ENCODE measurements at regions not wholly inside any gene's neighbourhood (a gene's known extent, or its start where the extent isn't known, plus 50 kb on each side); places are given as distances from the start of the nearest gene placed in this dataset.
"Not testable (repeated sequence)": the region's sequence is repeated elsewhere in the genome, so short reads cannot be mapped to it uniquely, and the experiment has no call there.

GRCh38 chr18:46226461-46226860, 122.3 kb downstream of the HAUS1 start:
- Histone ChIP-seq H3K27ac (ENCODE audit: low read depth, low read length) (peak overlapping the region; percentile 6), H3K79me2 (ENCODE audit: insufficient read depth, low read length) (peaks cover 47% of the 10 kb centered on the region), H3K4me1 (ENCODE audit: insufficient read depth, low read length) (peaks cover 19% of the 10 kb centered on the region), H3K4me3 (ENCODE audit: insufficient read depth, low read length) (no peak overlapping the region), H3K36me3 (ENCODE audit: insufficient read depth, low read length) (no peaks in the 10 kb centered on the region), H4K20me1 (ENCODE audit: insufficient read depth, low read length) (peaks cover 11% of the 10 kb centered on the region), H3K9me3 (ENCODE audit: low read depth, low read length) (no peaks in the 10 kb centered on the region), H3K4me2 (ENCODE audit: insufficient read depth, low read length) (peak overlapping the region; percentile 22), H2AFZ (ENCODE audit: low read length) (no peak overlapping the region), H3K27me3 (ENCODE audit: insufficient read depth, low read length) (no peaks in the 10 kb centered on the region)
- peak; percentile 41 for DNase-seq (ENCODE audit: insufficient read length, low spot score, missing footprints)
- no peak for TF ChIP-seq CTCF (IDR thresholded peaks at IDR 0.05; ENCODE audit: extremely low read depth, low read depth, low read length)

GRCh38 chr18:46229641-46230040, 125.5 kb downstream of the HAUS1 start:
- peaks cover 24% of the 10 kb centered on the region for H3K79me2 ChIP-seq (ENCODE audit: insufficient read depth, low read length)
- H4K20me1 ChIP-seq (ENCODE audit: insufficient read depth, low read length); H3K9me3 ChIP-seq (ENCODE audit: low read depth, low read length); H3K4me2 ChIP-seq (ENCODE audit: insufficient read depth, low read length); H3K27ac ChIP-seq (ENCODE audit: low read depth, low read length); DNase-seq (ENCODE audit: insufficient read length, low spot score, missing footprints); H3K36me3 ChIP-seq (ENCODE audit: insufficient read depth, low read length); H3K27me3 ChIP-seq (ENCODE audit: insufficient read depth, low read length); H2AFZ ChIP-seq (ENCODE audit: low read length); H3K4me3 ChIP-seq (ENCODE audit: insufficient read depth, low read length): not testable (repeated sequence)
- peaks cover 10% of the 10 kb centered on the region for H3K4me1 ChIP-seq (ENCODE audit: insufficient read depth, low read length)

GRCh38 chr18:46236156-46236555, 132.0 kb downstream of the HAUS1 start:
- Histone ChIP-seq H3K36me3 (ENCODE audit: insufficient read depth, low read length) (no peaks in the 10 kb centered on the region), H3K9me3 (ENCODE audit: low read depth, low read length) (no peaks in the 10 kb centered on the region), H3K27me3 (ENCODE audit: insufficient read depth, low read length) (no peaks in the 10 kb centered on the region), H3K4me1 (ENCODE audit: insufficient read depth, low read length) (peaks cover 6% of the 10 kb centered on the region), H3K27ac (ENCODE audit: low read depth, low read length) (no peak overlapping the region), H3K4me3 (ENCODE audit: insufficient read depth, low read length) (no peak overlapping the region), H3K79me2 (ENCODE audit: insufficient read depth, low read length) (peaks cover 27% of the 10 kb centered on the region), H3K4me2 (ENCODE audit: insufficient read depth, low read length) (no peak overlapping the region), H2AFZ (ENCODE audit: low read length) (no peak overlapping the region), H4K20me1 (ENCODE audit: insufficient read depth, low read length) (no peaks in the 10 kb centered on the region)
- DNase-seq (ENCODE audit: insufficient read length, low spot score, missing footprints): no peak
- no peak for TF ChIP-seq CTCF (IDR thresholded peaks at IDR 0.05; ENCODE audit: extremely low read depth, low read depth, low read length)

- no peaks in the 10 kb centered on the region for H3K36me3 ChIP-seq (ENCODE audit: insufficient read depth, low read length)
- no peak for TF ChIP-seq CTCF (IDR thresholded peaks at IDR 0.05; ENCODE audit: extremely low read depth, low read depth, low read length)
- H3K79me2 ChIP-seq (ENCODE audit: insufficient read depth, low read length): peaks cover 27% of the 10 kb centered on the region
Observed at GRCh38 chr18:46237891-46238290, 133.7 kb downstream of the HAUS1 start.

More at GRCh38 chr18:46237891-46238290, 133.7 kb downstream of the HAUS1 start:
- H3K4me3 ChIP-seq (ENCODE audit: insufficient read depth, low read length): no peak overlapping the region
- H3K4me1 ChIP-seq (ENCODE audit: insufficient read depth, low read length): peaks cover 6% of the 10 kb centered on the region
- no peaks in the 10 kb centered on the region for H4K20me1 ChIP-seq (ENCODE audit: insufficient read depth, low read length)
- H3K27ac ChIP-seq (ENCODE audit: low read depth, low read length): no peak overlapping the region
- DNase-seq (ENCODE audit: insufficient read length, low spot score, missing footprints): no peak
- H3K4me2 ChIP-seq (ENCODE audit: insufficient read depth, low read length): no peak overlapping the region
- H3K27me3 ChIP-seq (ENCODE audit: insufficient read depth, low read length): no peaks in the 10 kb centered on the region
- no peak overlapping the region for H2AFZ ChIP-seq (ENCODE audit: low read length)
- no peaks in the 10 kb centered on the region for H3K9me3 ChIP-seq (ENCODE audit: low read depth, low read length)

Measured in osteoblast (primary cell).